Pancreas (tissue), 10 donors: ENCODE measurements at regions not wholly inside any gene's neighbourhood (a gene's known extent, or its start where the extent isn't known, plus 50 kb on each side); places are given as distances from the start of the nearest gene placed in this dataset.
A peak's percentile ranks its signal among the peaks of the same experiment; 100 is the strongest.

Source experiments
- ATAC-seq, 4 donors: fragments of 200-7000 bp; cut with Tn5 transposase; one replicate each; pipeline versions ENCODE4 v1.8.0 to v1.9.1; 2020; ENCODE audit warnings: mild to moderate bottlenecking in 4 of 4, moderate library complexity in 4 of 4
- DNase-seq, 6 donors: peaks; one replicate each; pipeline ENCODE4 v3.0.0-alpha.2; 2020
- FAIRE-seq: peaks from 2 replicates; lab custom pipeline; 2012; peaks lifted over from hg19 to GRCh38; lab: Jason Lieb, UNC
- H3K27ac ChIP-seq, 4 donors: fragments of 200-600 bp; sonication (generic); 1 replicate in 3 of 4; 2 replicates in 1 of 4; pipeline versions ENCODE4 v1.5.0 to v1.8.0; 2020
- H3K27me3 ChIP-seq, 4 donors: fragments of 200-600 bp; one replicate each; pipeline ENCODE4 v1.8.0; 2021
- H3K36me3 ChIP-seq, 3 donors: fragments of 200-600 bp; sonication (generic) in 1 of 3; one replicate each; pipeline versions ENCODE4 v1.5.0 to v1.8.0; 2020 to 2021
- H3K4me1 ChIP-seq, 3 donors: fragments of 200-600 bp; one replicate each; pipeline ENCODE4 v1.8.0; 2021
- H3K4me3 ChIP-seq, 4 donors: fragments of 200-600 bp; sonication (generic) in 2 of 4; one replicate each; pipeline versions ENCODE4 v1.5.0 to v1.8.0; 2020 to 2021
- H3K9me3 ChIP-seq, 4 donors: fragments of 200-600 bp; one replicate each; pipeline ENCODE4 v1.8.0; 2021
- CTCF ChIP-seq, 4 donors: fragments of 200-600 bp; sonication (generic) in 3 of 4; IDR thresholded peaks; one replicate each; pipeline versions ENCODE4 v1.5.0 to v1.8.0; 2021; ENCODE audit warnings: antibody characterized with exemption in 4 of 4
- WGBS, 2 donors: extraction: QIAGEN DNeasy Blood & Tissue Kit; methylation state at CpG; one replicate each; pipeline ENCODE4 v1.1.7; 2013; 5-methylcytosine and 5-hydroxymethylcytosine counted together
- intact Hi-C, 3 donors: fragments of 100-400 bp; cut with DNase I; formaldehyde crosslinking; loops; one replicate each; pipeline versions ENCODE4 v1.11.1 to v1.14.2; 2022
- donor health status: healthy with polysubstance abuse.
- donor health status: DM: no; HTN: no; CAD: no; lungs with moderate emphysema.
- donor health status: DM: no; HTN: no; CAD: no.
- donor health status: control.
- donor health status: control.
- donor health status: Bipolar disorder and iron deficiency.
- donor health status: DM: yes; HTN: yes; CAD: no.
- donor health status: DM: no; HTN: no; CAD: no.
- donor health status: DM: no; HTN: no; CAD: no.
- donor health status: DM: yes; HTN: yes; CAD: no.

- Histone ChIP-seq H3K9me3 (no peaks in the 10 kb centered on the region), H3K36me3 (no peaks in the 10 kb centered on the region), H3K27me3 (no peaks in the 10 kb centered on the region), H3K27ac (no peak overlapping the region), H3K4me1 (no peaks in the 10 kb centered on the region), H3K4me3 (no peak overlapping the region)
- FAIRE-seq (no peak), DNase-seq (no peak), ATAC-seq (no peak)
- 64 to 66% methylated on average over 2 of the region's 2 CpGs for WGBS, 2 donors
- intact Hi-C loops = no loop called here
- no peak for TF ChIP-seq CTCF (IDR thresholded peaks at IDR 0.05)
These were observed 304.0 kb downstream of the TMEM114 start for GRCh38 chr16:8286348-8286747.

- Histone ChIP-seq H3K27ac (no peak overlapping the region), H3K9me3 (no peaks in the 10 kb centered on the region), H3K4me3 (no peak overlapping the region), H3K27me3 (no peaks in the 10 kb centered on the region), H3K36me3 (no peaks in the 10 kb centered on the region), H3K4me1 (no peaks in the 10 kb centered on the region)
- ATAC-seq (no peak), FAIRE-seq (no peak), DNase-seq (no peak)
- WGBS, 2 donors = 43 to 70% methylated on average over 4 of the region's 4 CpGs
- intact Hi-C loops = no loop called here
- no peak for TF ChIP-seq CTCF (IDR thresholded peaks at IDR 0.05)
These were observed 307.1 kb downstream of the TMEM114 start for GRCh38 chr16:8283195-8283594.

GRCh38 chr16:8278031-8278580 is 312.2 kb downstream of the TMEM114 start:
- no peak overlapping the region for H3K27ac ChIP-seq
- FAIRE-seq = no peak
- 39 to 48% methylated on average over 3 of the region's 3 CpGs for WGBS, 2 donors
- no peak for DNase-seq
- TF ChIP-seq CTCF (IDR thresholded peaks at IDR 0.05) = no peak
- H3K27me3 ChIP-seq = peaks cover 0 to 4% (median 0%) of the 10 kb centered on the region in 4 donors
- ATAC-seq = peak in 1 of 4 donors; percentile 36
- H3K9me3 ChIP-seq = no peaks in the 10 kb centered on the region
- intact Hi-C loops = no loop called here
- H3K36me3 ChIP-seq = no peaks in the 10 kb centered on the region
- H3K4me1 ChIP-seq = no peaks in the 10 kb centered on the region
- no peak overlapping the region for H3K4me3 ChIP-seq

GRCh38 chr16:8271344-8271743 is 319.0 kb downstream of the TMEM114 start:
- DNase-seq (no peak), FAIRE-seq (no peak), ATAC-seq (no peak)
- Histone ChIP-seq H3K9me3 (no peaks in the 10 kb centered on the region), H3K27me3 (peaks cover 0 to 4% (median 0%) of the 10 kb centered on the region in 4 donors), H3K4me1 (no peaks in the 10 kb centered on the region), H3K4me3 (no peak overlapping the region), H3K27ac (no peak overlapping the region), H3K36me3 (no peaks in the 10 kb centered on the region)
- WGBS, 2 donors = 65 to 67% methylated on average over 3 of the region's 3 CpGs
- TF ChIP-seq CTCF (IDR thresholded peaks at IDR 0.05) = no peak
- intact Hi-C loops = no loop called here

GRCh38 chr16:8262299-8262698 is 328.0 kb downstream of the TMEM114 start:
- intact Hi-C loops = no loop called here
- DNase-seq (no peak), ATAC-seq (no peak), FAIRE-seq (no peak)
- Histone ChIP-seq H3K27me3 (no peaks in the 10 kb centered on the region), H3K4me3 (no peak overlapping the region), H3K27ac (no peak overlapping the region), H3K36me3 (no peaks in the 10 kb centered on the region), H3K9me3 (no peaks in the 10 kb centered on the region), H3K4me1 (no peaks in the 10 kb centered on the region)
- TF ChIP-seq CTCF (IDR thresholded peaks at IDR 0.05) = no peak
- 50 to 67% methylated on average over 4 of the region's 4 CpGs for WGBS, 2 donors
